ENCODE measurements at regions not wholly inside any gene's neighbourhood (a gene's known extent, or its start where the extent isn't known, plus 50 kb on each side); places are given as distances from the start of the nearest gene placed in this dataset.

GRCh38 chr7:41163991-41164390 lies 538.9 kb downstream of the INHBA start:
- WGBS, 5 donors: 68 to 88% (median 79%) methylated on average over 3 of the region's 3 CpGs
- intact Hi-C loops (cut with DNase I; ENCODE audit: low total_unique reads): no loop called here
- Histone ChIP-seq H3K4me1 (no peaks in the 10 kb centered on the region), H3K27ac (no peak overlapping the region), H3K36me3 (no peaks in the 10 kb centered on the region), H3K4me3 (no peak overlapping the region), H3K9me3 (peaks cover 0 to 22% (median 0%) of the 10 kb centered on the region in 4 donors), H3K27me3 (no peaks in the 10 kb centered on the region)
- TF ChIP-seq EP300 (IDR thresholded peaks at IDR 0.05) (no peak), CTCF (IDR thresholded peaks at IDR 0.05) (no peak), POLR2AphosphoS5 (IDR thresholded peaks at IDR 0.05) (no peak), POLR2A (IDR thresholded peaks at IDR 0.05) (no peak)
- no peak for DNase-seq

- Histone ChIP-seq H3K4me1 (no peaks in the 10 kb centered on the region), H3K36me3 (no peaks in the 10 kb centered on the region), H3K27ac (no peak overlapping the region), H3K4me3 (no peak overlapping the region), H3K9me3 (peaks cover 0 to 22% (median 0%) of the 10 kb centered on the region in 4 donors), H3K27me3 (no peaks in the 10 kb centered on the region)
- intact Hi-C loops (cut with DNase I; ENCODE audit: low total_unique reads): no loop called here
- DNase-seq: no peak
- no peak for TF ChIP-seq EP300 (IDR thresholded peaks at IDR 0.05)
- no peak for TF ChIP-seq POLR2A (IDR thresholded peaks at IDR 0.05)
- TF ChIP-seq POLR2AphosphoS5 (IDR thresholded peaks at IDR 0.05): no peak
- TF ChIP-seq CTCF (IDR thresholded peaks at IDR 0.05): no peak
- WGBS, 5 donors: 82 to 93% (median 93%) methylated on average over 4 of the region's 4 CpGs
These were observed 540.3 kb downstream of the INHBA start for GRCh38 chr7:41162612-41163011.

- DNase-seq: no peak
- H3K4me1 ChIP-seq: no peaks in the 10 kb centered on the region
- no peak for TF ChIP-seq CTCF (IDR thresholded peaks at IDR 0.05)
- H3K9me3 ChIP-seq: peaks cover 0 to 20% (median 0%) of the 10 kb centered on the region in 4 donors
- H3K4me3 ChIP-seq: no peak overlapping the region
- H3K27me3 ChIP-seq: no peaks in the 10 kb centered on the region
- intact Hi-C loops (cut with DNase I; ENCODE audit: low total_unique reads): no loop called here
- H3K27ac ChIP-seq: no peak overlapping the region
- WGBS, 5 donors: 82 to 92% (median 89%) methylated on average over 4 of the region's 4 CpGs
- no peaks in the 10 kb centered on the region for H3K36me3 ChIP-seq
These were observed 541.8 kb downstream of the INHBA start for GRCh38 chr7:41161041-41161587.

GRCh38 chr7:41156268-41156667 lies 546.6 kb downstream of the INHBA start:
- no peaks in the 10 kb centered on the region for H3K36me3 ChIP-seq
- H3K4me3 ChIP-seq: no peak overlapping the region
- 59 to 66% (median 65%) methylated on average over 2 of the region's 2 CpGs for WGBS, 5 donors
- peaks cover 0 to 15% (median 0%) of the 10 kb centered on the region in 4 donors for H3K9me3 ChIP-seq
- H3K4me1 ChIP-seq: no peaks in the 10 kb centered on the region
- intact Hi-C loops (cut with DNase I; ENCODE audit: low total_unique reads): no loop called here
- DNase-seq: no peak
- no peak overlapping the region for H3K27ac ChIP-seq
- no peaks in the 10 kb centered on the region for H3K27me3 ChIP-seq
- TF ChIP-seq POLR2AphosphoS5 (IDR thresholded peaks at IDR 0.05): no peak
- TF ChIP-seq POLR2A (IDR thresholded peaks at IDR 0.05): no peak
- no peak for TF ChIP-seq EP300 (IDR thresholded peaks at IDR 0.05)

GRCh38 chr7:41153268-41153667 lies 549.6 kb downstream of the INHBA start:
- intact Hi-C loops (cut with DNase I; ENCODE audit: low total_unique reads): no loop called here
- Histone ChIP-seq H3K4me3 (no peak overlapping the region), H3K27ac (no peak overlapping the region), H3K9me3 (peaks cover 0 to 4% (median 0%) of the 10 kb centered on the region in 4 donors), H3K36me3 (no peaks in the 10 kb centered on the region), H3K4me1 (no peaks in the 10 kb centered on the region), H3K27me3 (no peaks in the 10 kb centered on the region)
- no peak for DNase-seq
- TF ChIP-seq EP300 (IDR thresholded peaks at IDR 0.05) (no peak), POLR2A (IDR thresholded peaks at IDR 0.05) (no peak), POLR2AphosphoS5 (IDR thresholded peaks at IDR 0.05) (no peak), CTCF (IDR thresholded peaks at IDR 0.05) (no peak)

All from stomach (tissue), 8 donors.